ENCODE measurements at regions not wholly inside any gene's neighbourhood (a gene's known extent, or its start where the extent isn't known, plus 50 kb on each side); places are given as distances from the start of the nearest gene placed in this dataset.
"Not testable (repeated sequence)": the region's sequence is repeated elsewhere in the genome, so short reads cannot be mapped to it uniquely, and the experiment has no call there.

GRCh38 chr11:122604621-122605020 is 50.9 kb upstream of the UBASH3B start:
- no peak for FAIRE-seq
- DNase-seq (ENCODE audit: low spot score) = no peak

- DNase-seq (ENCODE audit: low spot score) (no peak), FAIRE-seq (no peak)
Measured at GRCh38 chr11:122601141-122602125, 54.1 kb upstream of the UBASH3B start.

GRCh38 chr11:122600290-122600689 is 55.2 kb upstream of the UBASH3B start:
- FAIRE-seq (no peak), DNase-seq (ENCODE audit: low spot score) (no peak)

GRCh38 chr11:122599434-122599833 is 56.1 kb upstream of the UBASH3B start:
- no peak for FAIRE-seq

DNA sequence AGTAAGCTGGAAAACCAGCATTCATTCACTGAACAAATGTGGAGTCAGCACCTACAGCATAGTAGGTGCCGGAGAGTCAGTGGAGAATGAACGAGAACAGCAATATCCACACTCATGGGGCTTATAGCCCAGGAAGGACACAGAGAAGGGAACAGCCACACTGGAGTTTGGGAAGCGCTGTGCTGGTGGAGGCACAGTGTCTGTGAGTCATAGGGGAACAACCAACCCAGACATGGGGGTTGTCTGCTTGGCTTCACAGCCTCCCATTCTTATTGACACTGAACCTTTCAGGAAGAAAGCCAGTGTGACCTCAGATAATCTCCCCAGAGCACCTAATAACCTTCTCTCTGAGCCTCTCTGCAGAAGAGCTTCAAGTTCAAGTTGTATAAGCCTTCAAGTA is 56.6 kb upstream of the UBASH3B start:
- DNase-seq (ENCODE audit: low spot score) = peak; percentile 30
- no peak for FAIRE-seq

More at GRCh38 chr11:122599434-122599833, 56.1 kb upstream of the UBASH3B start:
- DNase-seq (ENCODE audit: low spot score) = no peak

GRCh38 chr11:122597511-122597910 is 58.0 kb upstream of the UBASH3B start:
- no peak for FAIRE-seq
- no peak for DNase-seq (ENCODE audit: low spot score)

GRCh38 chr11:122594986-122595645 is 60.4 kb upstream of the UBASH3B start:
- FAIRE-seq = no peak

DNA sequence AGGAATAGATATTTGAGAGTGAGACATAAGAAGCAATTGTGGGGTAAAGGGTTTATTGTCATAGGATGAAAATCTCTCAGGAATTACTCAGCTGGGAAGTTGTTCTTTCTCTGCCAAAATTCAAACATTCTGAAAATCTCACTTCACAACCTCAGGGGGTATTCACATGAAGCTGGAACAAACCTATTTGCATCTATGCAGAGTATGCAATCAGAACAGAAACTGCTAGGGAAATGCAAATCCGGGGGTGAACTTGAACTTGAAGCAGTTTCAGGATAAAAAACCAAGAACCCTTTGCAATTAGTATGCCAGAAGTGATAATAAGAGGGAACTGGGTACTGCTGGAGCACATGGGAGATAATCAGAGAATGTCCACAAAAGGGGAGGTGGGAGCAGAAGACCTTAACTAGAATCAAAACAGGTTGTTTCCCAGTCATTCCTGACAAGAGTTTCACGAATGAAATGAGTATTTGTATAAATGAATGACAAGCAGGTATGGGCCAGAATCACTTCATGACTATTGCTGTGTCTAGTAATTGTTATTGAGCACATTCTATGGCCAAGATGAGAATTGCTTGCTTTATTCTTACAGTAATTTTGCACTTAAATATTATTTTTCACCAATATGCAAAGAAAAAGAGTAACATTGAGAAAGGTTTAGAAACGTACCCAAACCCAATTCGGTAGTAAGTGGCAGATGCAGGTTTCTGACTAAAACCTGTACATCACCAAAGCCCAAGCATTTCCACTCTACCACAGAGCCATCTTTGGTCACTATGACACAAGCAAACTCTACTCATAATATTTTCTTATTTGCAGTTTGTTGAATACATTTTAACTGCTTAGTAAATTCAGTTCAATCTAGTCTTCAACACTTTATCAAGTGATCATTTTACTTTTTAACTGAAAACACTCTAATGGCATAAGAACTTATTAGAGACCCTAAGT is 61.8 kb upstream of the UBASH3B start:
- DNase-seq (ENCODE audit: low spot score) = no peak
- no peak for FAIRE-seq

More at GRCh38 chr11:122594986-122595645, 60.4 kb upstream of the UBASH3B start:
- no peak for DNase-seq (ENCODE audit: low spot score)

- FAIRE-seq = no peak
- no peak for DNase-seq (ENCODE audit: low spot score)
Measured at GRCh38 chr11:122592641-122593040, 62.9 kb upstream of the UBASH3B start.

DNA sequence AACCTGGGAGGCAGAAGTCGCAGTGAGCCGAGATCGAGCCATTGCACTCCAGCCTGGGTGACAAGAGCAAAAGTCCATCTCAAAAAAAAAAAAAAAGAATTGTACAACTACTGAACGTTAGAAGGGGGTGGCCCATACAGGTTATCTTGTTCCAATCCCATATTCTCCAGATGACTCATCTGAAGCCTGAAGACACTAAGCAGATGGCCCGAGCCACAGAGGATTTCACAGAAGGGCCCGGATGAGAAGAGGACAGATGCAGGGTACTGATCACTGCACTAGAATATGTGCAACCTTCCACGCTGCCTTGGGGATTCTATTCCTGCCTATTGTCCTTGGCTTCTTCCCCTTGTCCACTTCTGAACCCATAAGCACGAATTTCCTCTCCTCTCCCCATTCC is 70.9 kb upstream of the UBASH3B start:
- FAIRE-seq = no peak
- DNase-seq (ENCODE audit: low spot score) = no peak

DNA sequence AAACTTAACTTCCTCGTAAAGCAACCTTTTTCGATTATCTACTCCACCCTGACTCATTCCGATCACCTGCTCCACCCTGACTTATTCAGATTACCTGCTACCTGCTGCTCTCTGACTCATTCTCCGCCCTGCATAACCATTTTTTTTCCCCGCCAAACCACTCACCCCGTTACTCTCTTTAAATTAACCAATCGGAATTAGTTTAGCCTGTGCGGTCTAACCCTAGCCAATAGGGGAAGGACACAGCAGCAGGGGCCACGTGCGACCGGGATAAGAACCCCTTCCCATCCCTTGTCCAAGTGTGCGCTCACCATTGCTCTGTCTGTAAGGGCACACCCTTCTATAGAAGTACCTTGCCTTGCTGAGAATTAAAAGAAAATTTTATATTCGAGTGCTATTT is 75.5 kb upstream of the UBASH3B start:
- DNase-seq (ENCODE audit: low spot score); FAIRE-seq: not testable (repeated sequence)

DNA sequence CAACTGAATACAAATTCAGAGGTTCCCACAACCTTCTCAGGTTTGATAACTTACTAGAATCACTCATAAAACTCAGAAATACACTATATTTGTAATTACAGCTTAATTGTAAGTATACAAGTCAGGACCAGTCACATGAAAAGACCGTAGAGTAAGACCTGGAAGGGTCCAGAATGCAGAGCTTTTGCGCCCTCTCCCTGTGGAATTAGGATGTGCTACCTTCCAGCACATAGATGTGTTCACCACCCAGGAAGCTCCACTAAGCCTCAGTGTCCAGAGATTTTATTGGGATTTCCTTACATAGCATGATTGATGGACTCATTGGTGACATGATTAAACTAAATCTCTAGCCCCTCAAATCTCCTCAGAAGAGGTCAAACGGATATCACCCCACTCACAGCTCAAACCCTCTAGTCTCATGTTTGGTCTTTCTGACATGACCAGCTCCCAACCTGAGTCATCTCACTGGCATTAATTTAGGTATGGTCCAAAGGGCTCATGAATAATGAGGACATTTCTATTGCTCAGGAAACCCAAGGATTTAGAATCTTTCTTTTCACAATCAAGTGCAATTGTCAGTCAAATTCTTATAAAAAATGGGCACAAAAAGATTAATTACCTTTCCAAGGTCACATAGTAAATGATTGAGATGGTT is 77.2 kb upstream of the UBASH3B start:
- no peak for DNase-seq (ENCODE audit: low spot score)
- FAIRE-seq = no peak

DNA sequence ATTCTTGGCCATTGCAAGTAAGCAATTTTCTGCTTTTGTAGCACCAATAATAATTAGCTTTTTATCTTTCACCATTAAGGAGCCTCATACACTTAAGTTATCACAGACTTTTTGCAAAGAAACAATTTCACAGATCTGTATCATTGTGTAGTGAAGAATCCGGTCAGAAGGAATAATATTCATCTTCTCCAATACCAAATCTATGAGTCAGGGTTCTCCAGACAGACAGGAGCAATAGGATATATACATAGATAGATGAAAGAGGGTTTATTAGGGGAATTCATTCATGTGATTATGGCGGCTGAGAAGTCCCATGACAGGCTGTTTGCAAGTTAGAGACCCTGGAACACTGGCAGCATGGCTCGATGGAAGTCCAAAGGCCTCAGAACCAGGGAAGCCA is 82.9 kb upstream of the UBASH3B start:
- DNase-seq (ENCODE audit: low spot score) (no peak), FAIRE-seq (no peak)

- FAIRE-seq (no peak), DNase-seq (ENCODE audit: low spot score) (no peak)
Measured at GRCh38 chr11:122563761-122564160, 91.8 kb upstream of the UBASH3B start.

DNA sequence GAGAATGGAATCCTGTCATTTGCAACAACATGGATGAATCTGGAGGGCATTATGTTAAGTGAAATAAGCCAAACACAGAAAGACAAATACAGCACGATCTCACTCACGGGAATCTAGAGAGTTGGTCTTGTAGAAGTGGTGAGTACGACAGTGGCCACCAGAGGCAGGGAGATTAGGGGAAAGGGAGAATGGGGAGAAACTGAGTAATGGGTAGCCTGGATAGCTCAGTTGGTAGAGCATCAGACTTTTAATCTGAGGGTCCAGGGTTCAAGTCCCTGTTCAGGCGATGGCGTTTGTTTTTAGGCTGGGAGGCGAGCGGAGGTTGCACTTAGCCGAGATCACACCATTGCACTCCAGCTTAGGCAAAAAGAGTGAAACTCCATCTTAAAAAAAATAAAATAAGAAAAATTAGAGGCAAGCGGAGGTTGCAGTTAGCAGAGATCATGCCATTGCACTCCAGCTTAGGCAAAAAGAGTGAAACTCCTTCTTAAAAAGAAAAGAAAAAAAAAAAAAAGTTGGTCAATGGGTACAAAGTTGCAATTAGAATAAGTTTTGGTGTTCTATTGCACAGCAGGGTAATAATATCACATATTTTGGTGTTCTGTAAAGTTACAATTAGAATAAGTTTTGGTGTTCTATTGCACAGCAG is 95.7 kb upstream of the UBASH3B start:
- no peak for FAIRE-seq
- DNase-seq (ENCODE audit: low spot score) = peak; percentile 33

DNA sequence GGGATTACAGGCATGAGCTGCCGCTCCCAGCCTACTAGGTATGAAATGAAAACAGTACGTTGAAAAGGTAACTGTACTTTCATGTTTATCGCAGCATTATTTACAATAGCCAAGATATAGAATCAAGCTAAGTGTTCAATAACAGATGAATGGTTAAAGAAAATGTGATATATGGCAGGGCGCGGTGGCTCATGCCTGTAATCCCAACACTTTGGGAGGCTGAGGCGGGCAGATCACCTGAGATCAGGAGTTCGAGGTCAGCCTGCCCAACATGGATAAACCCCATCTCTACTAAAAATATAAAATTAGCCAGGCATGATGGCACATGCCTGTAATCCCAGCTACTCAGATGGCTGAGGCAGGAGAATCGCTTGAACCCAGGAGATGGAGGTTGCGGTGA is 96.3 kb upstream of the UBASH3B start:
- DNase-seq (ENCODE audit: low spot score); FAIRE-seq: not testable (repeated sequence)

GRCh38 chr11:122557163-122557562 is 98.4 kb upstream of the UBASH3B start:
- not testable (repeated sequence) for DNase-seq (ENCODE audit: low spot score); FAIRE-seq

GRCh38 chr11:122556605-122557004 is 98.9 kb upstream of the UBASH3B start:
- FAIRE-seq = no peak
- DNase-seq (ENCODE audit: low spot score) = peak; percentile 33

GRCh38 chr11:122538060-122538459 is 117.5 kb upstream of the UBASH3B start:
- no peak for DNase-seq (ENCODE audit: low spot score)
- no peak for FAIRE-seq

DNA sequence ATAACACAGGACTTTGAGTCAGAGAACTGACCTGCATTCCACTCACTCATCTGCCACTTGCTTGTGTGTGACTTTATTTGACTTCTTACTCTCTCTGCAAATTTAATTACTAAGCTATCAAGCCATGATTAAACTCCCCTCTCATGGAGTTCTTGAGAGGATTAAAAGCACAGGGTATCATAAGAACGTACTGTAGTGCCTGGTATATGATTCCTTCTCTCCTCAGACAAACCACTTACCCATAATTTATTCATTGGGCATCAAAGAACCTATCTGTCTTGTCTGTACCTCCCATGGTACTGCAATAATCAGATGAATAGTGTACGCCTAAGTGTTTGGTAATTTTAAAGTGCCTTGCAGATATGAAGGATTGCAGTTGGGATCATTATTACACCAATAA is 130.6 kb upstream of the UBASH3B start:
- no peak for DNase-seq (ENCODE audit: low spot score)
- FAIRE-seq = no peak

All from urothelium cell line (cell line).